ENCODE measurements at regions not wholly inside any gene's neighbourhood (a gene's known extent, or its start where the extent isn't known, plus 50 kb on each side); places are given as distances from the start of the nearest gene placed in this dataset.

GRCh38 chr9:24462951-24463350 lies 82.7 kb downstream of the IZUMO3 start:
- TF ChIP-seq CTCF (tag by site-specific recombination; IDR thresholded peaks at IDR 0.05) = no peak
- no peak for TF ChIP-seq ZIC2 (tag by site-specific recombination; IDR thresholded peaks at IDR 0.05)
- no peak for TF ChIP-seq ZNF26 (tag by site-specific recombination; IDR thresholded peaks at IDR 0.05)
- TF ChIP-seq ZBTB49 (tag by site-specific recombination; IDR thresholded peaks at IDR 0.05; ENCODE audit: low read depth) = no peak
- TF ChIP-seq ZNF510 (tag by site-specific recombination; IDR thresholded peaks at IDR 0.05; ENCODE audit: insufficient replicate concordance) = no peak
- TF ChIP-seq ZSCAN30 (tag by site-specific recombination; IDR thresholded peaks at IDR 0.05) = no peak
- no peak for TF ChIP-seq ZNF530 (tag by site-specific recombination; IDR thresholded peaks at IDR 0.05; ENCODE audit: low read depth)
